ENCODE measurements at regions not wholly inside any gene's neighbourhood (a gene's known extent, or its start where the extent isn't known, plus 50 kb on each side); places are given as distances from the start of the nearest gene placed in this dataset.
A peak's percentile ranks its signal among the peaks of the same experiment; 100 is the strongest.

DNA sequence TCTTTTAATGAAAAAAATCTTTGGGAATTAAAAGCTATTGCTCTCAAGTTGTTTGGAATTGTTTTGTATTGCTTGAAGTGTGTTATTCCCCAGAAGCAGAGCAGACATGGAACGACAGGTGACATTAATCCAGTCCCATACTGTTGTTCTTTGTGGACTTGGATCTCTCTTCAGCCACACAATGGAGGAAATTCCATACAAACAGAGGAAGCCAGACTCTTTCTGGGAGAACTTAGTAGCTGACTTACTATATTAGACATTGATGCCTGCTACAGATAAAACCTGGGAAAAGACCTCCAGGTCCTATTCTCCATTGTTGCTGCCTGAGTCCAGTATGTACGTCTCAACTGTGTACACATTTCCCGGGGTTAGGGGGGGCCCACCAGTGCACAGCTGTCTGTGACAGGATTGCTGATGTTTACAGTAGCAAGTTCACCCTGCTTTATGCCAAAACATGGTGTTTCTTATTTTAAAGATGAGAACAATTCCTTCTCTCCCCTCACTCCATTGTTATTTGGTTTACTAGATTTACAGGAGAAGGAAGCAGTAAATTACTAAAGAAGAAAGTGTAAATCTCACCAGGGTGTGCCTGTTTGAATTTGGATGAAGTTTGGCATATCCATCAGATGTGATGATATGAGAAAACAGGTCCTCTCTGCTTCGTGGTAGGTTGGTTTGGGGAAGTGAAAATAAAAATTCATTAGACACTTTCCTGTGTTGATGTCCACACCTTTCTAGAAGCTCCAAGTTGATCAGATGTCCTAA is 142.4 kb upstream of the RBBP8 start:
- no TSS peak for BruUV-seq (replicated peaks)
- no peaks in the 10 kb centered on the region for H3K9me3 ChIP-seq (replicated peaks; ENCODE audit: control insufficient read depth, insufficient read depth, low read length)
- ChIA-PET CTCF (interaction anchor here (0.9 to 5.0 kb wide), 4 partner anchors 9 to 200 kb away, joined by 3 to 37 read pairs (median 6); no protein-coding TSS in a partner anchor), SMC1A (ENCODE audit: uncharacterized antibody, unreplicated experiment) (interaction anchor here (0.6 to 2.4 kb wide), 8 partner anchors 8 to 1421 kb away, joined by 3 to 12 read pairs (median 4); no protein-coding TSS in a partner anchor), RAD21 (ENCODE audit: unreplicated experiment) (interaction anchor here (1.8 kb wide), 1 partner anchor 8 kb away, joined by 8 read pairs; no protein-coding TSS in a partner anchor), POLR2A (interaction anchor here (1.4 kb wide), 1 partner anchor 32 kb away, joined by 3 read pairs; no protein-coding TSS in a partner anchor)
- H3K27me3 ChIP-seq (replicated peaks in 1 of 2; ENCODE audit: control insufficient read depth in 2 of 2, insufficient read depth in 2 of 2, low read length in 1 of 2) = no peaks in the 10 kb centered on the region; a peak in 1 of 4 replicates
- H3K4me1 ChIP-seq (ENCODE audit: control insufficient read depth, insufficient read depth, low read length) = no peaks in the 10 kb centered on the region
- no peak overlapping the region for H3K4me3 ChIP-seq
- H3K79me2 ChIP-seq (ENCODE audit: control insufficient read depth, insufficient read depth, low read length) = no peaks in the 10 kb centered on the region
- H3K36me3 ChIP-seq (ENCODE audit: control insufficient read depth in 2 of 2, insufficient read depth in 2 of 2, low read length in 1 of 2) = no peaks in the 10 kb centered on the region
- TF ChIP-seq IKZF1 (conservative IDR thresholded peaks at IDR 0.05) (0 out of 2 replicates have a peak, but pooled peaks have one; percentile 11), CBFB (IDR thresholded peaks at IDR 0.05; ENCODE audit: low read depth) (no peak), HDGF (IDR thresholded peaks at IDR 0.05) (no peak), SPI1 (IDR thresholded peaks at IDR 0.05; ENCODE audit: borderline replicate concordance, insufficient read depth, low read depth, low read length) (peak; percentile 72)
- H2AFZ ChIP-seq (ENCODE audit: control insufficient read depth, low read depth, low read length) = no peak overlapping the region
- no peak overlapping the region for H3K27ac ChIP-seq (ENCODE audit: control insufficient read depth, insufficient read depth)
- H3K4me2 ChIP-seq (ENCODE audit: control insufficient read depth, insufficient read depth) = no peak overlapping the region
- H3K9ac ChIP-seq (ENCODE audit: control insufficient read depth, insufficient read depth, low read length) = no peak overlapping the region
- no peaks in the 10 kb centered on the region for H4K20me1 ChIP-seq (ENCODE audit: control insufficient read depth, insufficient read depth)
- FAIRE-seq (no peak), DNase-seq (ENCODE audit: low read depth, low spot score) (no peak), ATAC-seq (peak; percentile 62)
- in situ Hi-C loops (cut with MboI) = no loop called here
- intact Hi-C loops (cut with micrococcal nuclease; ENCODE audit: unreplicated experiment) = loop anchor here (10.0 kb wide), 2 partner anchors 304 to 714 kb away; partner anchors contain the start of gene RMC1
- WGBS (ENCODE audit: insufficient coverage, insufficient replicate concordance, low lambda C conversion rate, missing lambda C conversion rate) = 11% methylated on average over 4 of the region's 4 CpGs

DNA sequence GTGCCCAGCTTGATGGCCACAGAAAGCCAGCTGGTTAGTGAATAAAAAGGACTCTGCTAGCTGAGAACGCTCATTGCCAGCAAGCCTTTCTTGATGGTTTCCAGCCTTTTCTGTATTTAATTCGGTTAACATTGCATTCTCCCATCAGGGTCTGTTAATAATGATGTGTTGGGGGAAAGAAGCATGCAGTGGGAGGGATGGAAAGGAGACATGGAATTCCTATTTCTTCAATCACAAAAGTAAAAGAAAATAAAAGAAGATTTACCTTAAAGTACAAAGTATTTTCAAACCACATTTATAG is 141.9 kb upstream of the RBBP8 start:
- Histone ChIP-seq H3K36me3 (ENCODE audit: control insufficient read depth in 2 of 2, insufficient read depth in 2 of 2, low read length in 1 of 2) (no peaks in the 10 kb centered on the region), H3K4me1 (ENCODE audit: control insufficient read depth, insufficient read depth, low read length) (no peaks in the 10 kb centered on the region), H3K79me2 (ENCODE audit: control insufficient read depth, insufficient read depth, low read length) (no peaks in the 10 kb centered on the region), H2AFZ (ENCODE audit: control insufficient read depth, low read depth, low read length) (no peak overlapping the region), H3K9me3 (replicated peaks; ENCODE audit: control insufficient read depth, insufficient read depth, low read length) (no peaks in the 10 kb centered on the region), H3K27me3 (replicated peaks in 1 of 2; ENCODE audit: control insufficient read depth in 2 of 2, insufficient read depth in 2 of 2, low read length in 1 of 2) (no peaks in the 10 kb centered on the region; a peak in 1 of 4 replicates), H4K20me1 (ENCODE audit: control insufficient read depth, insufficient read depth) (no peaks in the 10 kb centered on the region), H3K4me3 (no peak overlapping the region), H3K4me2 (ENCODE audit: control insufficient read depth, insufficient read depth) (no peak overlapping the region), H3K27ac (ENCODE audit: control insufficient read depth, insufficient read depth) (no peak overlapping the region), H3K9ac (ENCODE audit: control insufficient read depth, insufficient read depth, low read length) (no peak overlapping the region)
- CTCF ChIA-PET = interaction anchor here (1.7 to 5.0 kb wide), 2 partner anchors 8 to 200 kb away, joined by 3 to 37 read pairs; no protein-coding TSS in a partner anchor
- in situ Hi-C loops (cut with MboI) (no loop called here), intact Hi-C loops (cut with micrococcal nuclease; ENCODE audit: unreplicated experiment) (loop anchor here (10.0 kb wide), 2 partner anchors 304 to 714 kb away; partner anchors contain the start of gene RMC1)
- SMC1A ChIA-PET (ENCODE audit: uncharacterized antibody, unreplicated experiment) = interaction anchor here (0.6 to 2.4 kb wide), 3 partner anchors 9 to 186 kb away, joined by 3 to 12 read pairs (median 5); no protein-coding TSS in a partner anchor
- FAIRE-seq (no peak), ATAC-seq (no peak), DNase-seq (ENCODE audit: low read depth, low spot score) (no peak)
- no TSS peak for BruUV-seq (replicated peaks)
- WGBS (ENCODE audit: insufficient coverage, insufficient replicate concordance, low lambda C conversion rate, missing lambda C conversion rate) = 33% methylated on average over 2 of the region's 2 CpGs
- RAD21 ChIA-PET (ENCODE audit: unreplicated experiment) = interaction anchor here (1.8 kb wide), 1 partner anchor 7 kb away, joined by 8 read pairs; no protein-coding TSS in a partner anchor
- POLR2A ChIA-PET = interaction anchor here (1.4 kb wide), 1 partner anchor 32 kb away, joined by 3 read pairs; no protein-coding TSS in a partner anchor
- TF ChIP-seq, protein P1, sequence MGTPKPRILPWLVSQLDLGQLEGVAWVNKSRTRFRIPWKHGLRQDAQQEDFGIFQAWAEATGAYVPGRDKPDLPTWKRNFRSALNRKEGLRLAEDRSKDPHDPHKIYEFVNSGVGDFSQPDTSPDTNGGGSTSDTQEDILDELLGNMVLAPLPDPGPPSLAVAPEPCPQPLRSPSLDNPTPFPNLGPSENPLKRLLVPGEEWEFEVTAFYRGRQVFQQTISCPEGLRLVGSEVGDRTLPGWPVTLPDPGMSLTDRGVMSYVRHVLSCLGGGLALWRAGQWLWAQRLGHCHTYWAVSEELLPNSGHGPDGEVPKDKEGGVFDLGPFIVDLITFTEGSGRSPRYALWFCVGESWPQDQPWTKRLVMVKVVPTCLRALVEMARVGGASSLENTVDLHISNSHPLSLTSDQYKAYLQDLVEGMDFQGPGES (IDR thresholded peaks at IDR 0.05) = no peak
- TF ChIP-seq, protein P2, sequence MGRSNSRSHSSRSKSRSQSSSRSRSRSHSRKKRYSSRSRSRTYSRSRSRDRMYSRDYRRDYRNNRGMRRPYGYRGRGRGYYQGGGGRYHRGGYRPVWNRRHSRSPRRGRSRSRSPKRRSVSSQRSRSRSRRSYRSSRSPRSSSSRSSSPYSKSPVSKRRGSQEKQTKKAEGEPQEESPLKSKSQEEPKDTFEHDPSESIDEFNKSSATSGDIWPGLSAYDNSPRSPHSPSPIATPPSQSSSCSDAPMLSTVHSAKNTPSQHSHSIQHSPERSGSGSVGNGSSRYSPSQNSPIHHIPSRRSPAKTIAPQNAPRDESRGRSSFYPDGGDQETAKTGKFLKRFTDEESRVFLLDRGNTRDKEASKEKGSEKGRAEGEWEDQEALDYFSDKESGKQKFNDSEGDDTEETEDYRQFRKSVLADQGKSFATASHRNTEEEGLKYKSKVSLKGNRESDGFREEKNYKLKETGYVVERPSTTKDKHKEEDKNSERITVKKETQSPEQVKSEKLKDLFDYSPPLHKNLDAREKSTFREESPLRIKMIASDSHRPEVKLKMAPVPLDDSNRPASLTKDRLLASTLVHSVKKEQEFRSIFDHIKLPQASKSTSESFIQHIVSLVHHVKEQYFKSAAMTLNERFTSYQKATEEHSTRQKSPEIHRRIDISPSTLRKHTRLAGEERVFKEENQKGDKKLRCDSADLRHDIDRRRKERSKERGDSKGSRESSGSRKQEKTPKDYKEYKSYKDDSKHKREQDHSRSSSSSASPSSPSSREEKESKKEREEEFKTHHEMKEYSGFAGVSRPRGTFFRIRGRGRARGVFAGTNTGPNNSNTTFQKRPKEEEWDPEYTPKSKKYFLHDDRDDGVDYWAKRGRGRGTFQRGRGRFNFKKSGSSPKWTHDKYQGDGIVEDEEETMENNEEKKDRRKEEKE (IDR thresholded peaks at IDR 0.05) = no peak
- TF ChIP-seq, protein P3, sequence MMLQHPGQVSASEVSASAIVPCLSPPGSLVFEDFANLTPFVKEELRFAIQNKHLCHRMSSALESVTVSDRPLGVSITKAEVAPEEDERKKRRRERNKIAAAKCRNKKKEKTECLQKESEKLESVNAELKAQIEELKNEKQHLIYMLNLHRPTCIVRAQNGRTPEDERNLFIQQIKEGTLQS (IDR thresholded peaks at IDR 0.05; ENCODE audit: borderline replicate concordance, extremely low read depth, low read depth, low read length) = no peak
- no peak for TF ChIP-seq CREM (IDR thresholded peaks at IDR 0.05; ENCODE audit: low read depth)
- no peak for TF ChIP-seq ZZZ3 (IDR thresholded peaks at IDR 0.05; ENCODE audit: control insufficient read depth, insufficient read length, low read depth)
- no peak for TF ChIP-seq ZNF274 (IDR thresholded peaks at IDR 0.05; ENCODE audit: insufficient read depth, insufficient read length)

Measured in GM12878 (cell line).